Uterus (tissue), 2 donors: ENCODE measurements at regions not wholly inside any gene's neighbourhood (a gene's known extent, or its start where the extent isn't known, plus 50 kb on each side); places are given as distances from the start of the nearest gene placed in this dataset.

Experiments
- POLR2A ChIP-seq, 2 donors: fragments of 450-650 bp; IDR thresholded peaks; one replicate each; pipeline ENCODE4 v1.6.1; 2016; ENCODE audit warnings: antibody characterized with exemption in 2 of 2, mild to moderate bottlenecking in 1 of 2, moderate library complexity in 1 of 2
- TF ChIP-seq, protein P1 (sequence below), 4 experiments: fragments of 200-600 bp in 2 of 4; fragments of 450-650 bp in 2 of 4; sonication (generic) in 2 of 4; IDR thresholded peaks; one replicate each; pipeline ENCODE4 v1.5.1; 2016 to 2019; ENCODE audit warnings: antibody characterized with exemption in 4 of 4, mild to moderate bottlenecking in 2 of 4, moderate library complexity in 1 of 4

DNA sequence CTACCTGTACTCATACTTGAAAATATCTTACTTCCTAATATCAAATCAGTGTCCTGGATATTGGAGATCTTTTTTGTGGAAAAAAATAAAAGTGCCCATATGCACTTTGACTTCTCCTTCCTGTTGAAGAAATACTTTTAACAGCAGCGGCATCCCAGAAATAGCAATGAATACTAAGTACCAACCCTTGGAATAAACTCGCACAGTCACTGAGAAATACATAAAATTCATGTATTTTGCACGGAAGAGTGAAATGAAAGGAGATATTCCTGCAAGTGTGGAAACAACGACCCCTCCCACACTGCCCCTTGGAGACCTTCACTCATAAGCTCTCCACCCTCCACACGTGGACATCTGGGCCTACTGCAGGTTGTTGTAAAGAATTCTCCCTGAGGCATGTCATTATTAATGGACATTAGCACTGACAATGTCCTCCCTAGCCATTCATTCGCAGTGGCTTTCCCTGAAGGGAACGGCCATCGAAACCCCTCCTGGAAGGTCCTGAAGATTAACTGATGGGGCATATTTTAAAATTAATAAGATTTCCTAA, 407.6 kb upstream of the PFKP start:
- TF ChIP-seq, protein P1, sequence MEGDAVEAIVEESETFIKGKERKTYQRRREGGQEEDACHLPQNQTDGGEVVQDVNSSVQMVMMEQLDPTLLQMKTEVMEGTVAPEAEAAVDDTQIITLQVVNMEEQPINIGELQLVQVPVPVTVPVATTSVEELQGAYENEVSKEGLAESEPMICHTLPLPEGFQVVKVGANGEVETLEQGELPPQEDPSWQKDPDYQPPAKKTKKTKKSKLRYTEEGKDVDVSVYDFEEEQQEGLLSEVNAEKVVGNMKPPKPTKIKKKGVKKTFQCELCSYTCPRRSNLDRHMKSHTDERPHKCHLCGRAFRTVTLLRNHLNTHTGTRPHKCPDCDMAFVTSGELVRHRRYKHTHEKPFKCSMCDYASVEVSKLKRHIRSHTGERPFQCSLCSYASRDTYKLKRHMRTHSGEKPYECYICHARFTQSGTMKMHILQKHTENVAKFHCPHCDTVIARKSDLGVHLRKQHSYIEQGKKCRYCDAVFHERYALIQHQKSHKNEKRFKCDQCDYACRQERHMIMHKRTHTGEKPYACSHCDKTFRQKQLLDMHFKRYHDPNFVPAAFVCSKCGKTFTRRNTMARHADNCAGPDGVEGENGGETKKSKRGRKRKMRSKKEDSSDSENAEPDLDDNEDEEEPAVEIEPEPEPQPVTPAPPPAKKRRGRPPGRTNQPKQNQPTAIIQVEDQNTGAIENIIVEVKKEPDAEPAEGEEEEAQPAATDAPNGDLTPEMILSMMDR (IDR thresholded peaks at IDR 0.05) = no peak
- no peak for TF ChIP-seq POLR2A (IDR thresholded peaks at IDR 0.05)
